SK-N-SH treated with all-trans-retinoic acid at 6 μM for 48 hours (cell line): ENCODE measurements at regions not wholly inside any gene's neighbourhood (a gene's known extent, or its start where the extent isn't known, plus 50 kb on each side); places are given as distances from the start of the nearest gene placed in this dataset.

Experiments
- ATAC-seq: fragments of 200-7000 bp; cut with Tn5 transposase; 3 replicates; pipeline ENCODE4 v1.9.1; 2020; ENCODE audit warnings: mild to moderate bottlenecking, moderate library complexity
- ARNTL ChIP-seq: fragments of 450-650 bp; formaldehyde crosslinking; IDR thresholded peaks from 2 replicates; pipeline ENCODE4 v1.5.0; 2020; ENCODE audit warnings: low read depth, mild to moderate bottlenecking, moderate library complexity, borderline replicate concordance
- BACH2 ChIP-seq: fragments of 250-450 bp; sonication (Bioruptor Pico); IDR thresholded peaks from 2 replicates; pipeline ENCODE4 v1.9.0; 2021; ENCODE audit warnings: mild to moderate bottlenecking, borderline replicate concordance
- CSDC2 ChIP-seq: fragments of 250-450 bp; sonication (Bioruptor Pico); IDR thresholded peaks from 2 replicates; pipeline ENCODE4 v1.5.0; 2020; ENCODE audit warnings: mild to moderate bottlenecking, moderate library complexity
- ESRRG ChIP-seq: fragments of 250-450 bp; sonication (Bioruptor Pico); IDR thresholded peaks from 2 replicates; pipeline ENCODE4 v1.6.1; 2021; ENCODE audit warnings: mild to moderate bottlenecking
- GLIS3 ChIP-seq: fragments of 250-450 bp; sonication (Bioruptor Pico); IDR thresholded peaks from 2 replicates; pipeline ENCODE4 v1.5.0; 2020; ENCODE audit warnings: mild to moderate bottlenecking, moderate library complexity
- ISL1 ChIP-seq: fragments of 250-450 bp; sonication (Bioruptor Pico); IDR thresholded peaks from 2 replicates; pipeline ENCODE4 v2.1.2; 2022; ENCODE audit warnings: mild to moderate bottlenecking, moderate library complexity
- OSR1 ChIP-seq: fragments of 250-450 bp; sonication (Bioruptor Pico); IDR thresholded peaks from 2 replicates; pipeline ENCODE4 v1.8.0; 2022; ENCODE audit warnings: moderate library complexity, mild to moderate bottlenecking, inconsistent platforms
- PPARA ChIP-seq: fragments of 250-450 bp; sonication (Bioruptor Pico); IDR thresholded peaks from 2 replicates; pipeline ENCODE4 v1.5.0; 2020; ENCODE audit warnings: mild to moderate bottlenecking, borderline replicate concordance
- RARB ChIP-seq: fragments of 250-450 bp; sonication (Bioruptor Pico); IDR thresholded peaks from 2 replicates; pipeline ENCODE4 v1.8.0; 2021; ENCODE audit warnings: mild to moderate bottlenecking, moderate library complexity
- SNAI2 ChIP-seq: fragments of 250-450 bp; sonication (Bioruptor Pico); IDR thresholded peaks from 2 replicates; pipeline ENCODE4 v1.5.0; 2020; ENCODE audit warnings: mild to moderate bottlenecking, moderate library complexity
- TCF4 ChIP-seq: fragments of 250-450 bp; sonication (Bioruptor Pico); IDR thresholded peaks from 2 replicates; pipeline ENCODE4 v1.8.0; 2021; ENCODE audit warnings: mild to moderate bottlenecking, moderate library complexity, borderline replicate concordance
- ZC3H10 ChIP-seq: fragments of 250-450 bp; sonication (Bioruptor Pico); IDR thresholded peaks from 2 replicates; pipeline ENCODE4 v1.5.1; 2021; ENCODE audit warnings: mild to moderate bottlenecking, moderate library complexity
- ZFP3 ChIP-seq: fragments of 250-450 bp; sonication (Bioruptor Pico); IDR thresholded peaks from 2 replicates; pipeline ENCODE4 v1.5.0; 2020; ENCODE audit warnings: mild to moderate bottlenecking, moderate library complexity
- ZFP30 ChIP-seq: fragments of 450-650 bp; formaldehyde crosslinking; IDR thresholded peaks from 2 replicates; pipeline ENCODE4 v1.5.0; 2022; ENCODE audit warnings: mild to moderate bottlenecking, moderate library complexity
- ZNF565 ChIP-seq: fragments of 450-650 bp; formaldehyde crosslinking; conservative IDR thresholded peaks from 2 replicates; pipeline ENCODE4 v1.5.0; 2020; ENCODE audit warnings: low read depth, mild to moderate bottlenecking, moderate library complexity
- ZNF70 ChIP-seq: fragments of 450-650 bp; formaldehyde crosslinking; IDR thresholded peaks from 2 replicates; pipeline ENCODE4 v1.5.0; 2020; ENCODE audit warnings: mild to moderate bottlenecking, moderate library complexity
- ZNF8 ChIP-seq: fragments of 450-650 bp; formaldehyde crosslinking; IDR thresholded peaks from 2 replicates; pipeline ENCODE4 v1.5.0; 2020; ENCODE audit warnings: mild to moderate bottlenecking, moderate library complexity
- TF ChIP-seq, protein P1 (sequence below): fragments of 250-450 bp; sonication (Bioruptor Pico); IDR thresholded peaks from 2 replicates; pipeline ENCODE4 v1.5.0; 2020; ENCODE audit warnings: mild to moderate bottlenecking, moderate library complexity
- TF ChIP-seq, protein P2 (sequence below): fragments of 250-450 bp; sonication (Bioruptor Pico); IDR thresholded peaks from 2 replicates; pipeline ENCODE4 v1.5.1; 2020; ENCODE audit warnings: low read depth, mild to moderate bottlenecking, moderate library complexity
- TF ChIP-seq, protein P3 (sequence below): fragments of 250-450 bp; sonication (Bioruptor Pico); IDR thresholded peaks from 2 replicates; pipeline ENCODE4 v1.8.0; 2020; ENCODE audit warnings: mild to moderate bottlenecking, moderate library complexity, borderline replicate concordance
- TF ChIP-seq, protein P4 (sequence below): fragments of 250-450 bp; sonication (Bioruptor Pico); IDR thresholded peaks from 2 replicates; pipeline ENCODE4 v1.8.0; 2021; ENCODE audit warnings: low read depth, mild to moderate bottlenecking, moderate library complexity, borderline replicate concordance

DNA sequence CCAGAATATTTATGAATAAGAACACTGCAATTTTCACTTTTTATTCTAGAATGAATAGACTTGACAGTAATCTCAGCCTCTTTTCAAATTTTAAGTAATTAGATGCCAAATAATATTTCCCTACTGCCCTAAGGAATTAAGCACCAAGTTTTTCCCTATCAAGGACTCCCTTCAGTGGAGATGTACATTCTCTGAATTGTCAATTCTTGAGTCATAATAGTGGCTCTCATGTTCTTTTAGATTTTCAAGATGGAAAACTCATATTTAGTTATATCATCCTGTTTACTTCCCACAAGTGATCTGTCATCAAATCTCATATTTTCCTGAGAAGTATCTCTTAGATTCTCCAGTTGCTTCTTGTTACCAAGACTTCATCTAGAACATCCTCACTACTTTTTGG, 1248.9 kb upstream of the CHAC2 start:
- no peak for ATAC-seq
- no peak for TF ChIP-seq OSR1
- no peak for TF ChIP-seq RARB (CRISPR knock-in tag)
- no peak for TF ChIP-seq CSDC2
- TF ChIP-seq ZC3H10: no peak
- TF ChIP-seq, protein P1, sequence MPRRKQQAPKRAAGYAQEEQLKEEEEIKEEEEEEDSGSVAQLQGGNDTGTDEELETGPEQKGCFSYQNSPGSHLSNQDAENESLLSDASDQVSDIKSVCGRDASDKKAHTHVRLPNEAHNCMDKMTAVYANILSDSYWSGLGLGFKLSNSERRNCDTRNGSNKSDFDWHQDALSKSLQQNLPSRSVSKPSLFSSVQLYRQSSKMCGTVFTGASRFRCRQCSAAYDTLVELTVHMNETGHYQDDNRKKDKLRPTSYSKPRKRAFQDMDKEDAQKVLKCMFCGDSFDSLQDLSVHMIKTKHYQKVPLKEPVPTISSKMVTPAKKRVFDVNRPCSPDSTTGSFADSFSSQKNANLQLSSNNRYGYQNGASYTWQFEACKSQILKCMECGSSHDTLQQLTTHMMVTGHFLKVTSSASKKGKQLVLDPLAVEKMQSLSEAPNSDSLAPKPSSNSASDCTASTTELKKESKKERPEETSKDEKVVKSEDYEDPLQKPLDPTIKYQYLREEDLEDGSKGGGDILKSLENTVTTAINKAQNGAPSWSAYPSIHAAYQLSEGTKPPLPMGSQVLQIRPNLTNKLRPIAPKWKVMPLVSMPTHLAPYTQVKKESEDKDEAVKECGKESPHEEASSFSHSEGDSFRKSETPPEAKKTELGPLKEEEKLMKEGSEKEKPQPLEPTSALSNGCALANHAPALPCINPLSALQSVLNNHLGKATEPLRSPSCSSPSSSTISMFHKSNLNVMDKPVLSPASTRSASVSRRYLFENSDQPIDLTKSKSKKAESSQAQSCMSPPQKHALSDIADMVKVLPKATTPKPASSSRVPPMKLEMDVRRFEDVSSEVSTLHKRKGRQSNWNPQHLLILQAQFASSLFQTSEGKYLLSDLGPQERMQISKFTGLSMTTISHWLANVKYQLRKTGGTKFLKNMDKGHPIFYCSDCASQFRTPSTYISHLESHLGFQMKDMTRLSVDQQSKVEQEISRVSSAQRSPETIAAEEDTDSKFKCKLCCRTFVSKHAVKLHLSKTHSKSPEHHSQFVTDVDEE: no peak
- TF ChIP-seq, protein P2, sequence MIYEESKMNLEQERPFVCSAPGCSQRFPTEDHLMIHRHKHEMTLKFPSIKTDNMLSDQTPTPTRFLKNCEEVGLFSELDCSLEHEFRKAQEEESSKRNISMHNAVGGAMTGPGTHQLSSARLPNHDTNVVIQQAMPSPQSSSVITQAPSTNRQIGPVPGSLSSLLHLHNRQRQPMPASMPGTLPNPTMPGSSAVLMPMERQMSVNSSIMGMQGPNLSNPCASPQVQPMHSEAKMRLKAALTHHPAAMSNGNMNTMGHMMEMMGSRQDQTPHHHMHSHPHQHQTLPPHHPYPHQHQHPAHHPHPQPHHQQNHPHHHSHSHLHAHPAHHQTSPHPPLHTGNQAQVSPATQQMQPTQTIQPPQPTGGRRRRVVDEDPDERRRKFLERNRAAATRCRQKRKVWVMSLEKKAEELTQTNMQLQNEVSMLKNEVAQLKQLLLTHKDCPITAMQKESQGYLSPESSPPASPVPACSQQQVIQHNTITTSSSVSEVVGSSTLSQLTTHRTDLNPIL (CRISPR knock-in tag): no peak

GRCh38 chr2:52512760-52513159, 1254.8 kb upstream of the CHAC2 start:
- TF ChIP-seq ZNF565 (no peak), CSDC2 (no peak), GLIS3 (CRISPR knock-in tag) (no peak), ZFP30 (CRISPR knock-in tag) (no peak), PPARA (CRISPR knock-in tag) (no peak), ZNF70 (CRISPR knock-in tag) (no peak), BACH2 (CRISPR knock-in tag) (no peak), TCF4 (CRISPR knock-in tag) (no peak), ARNTL (no peak), ISL1 (no peak), ESRRG (CRISPR knock-in tag) (no peak), ZNF8 (CRISPR knock-in tag) (no peak), SNAI2 (CRISPR knock-in tag) (no peak), ZFP3 (CRISPR knock-in tag) (no peak)
- TF ChIP-seq, protein P3, sequence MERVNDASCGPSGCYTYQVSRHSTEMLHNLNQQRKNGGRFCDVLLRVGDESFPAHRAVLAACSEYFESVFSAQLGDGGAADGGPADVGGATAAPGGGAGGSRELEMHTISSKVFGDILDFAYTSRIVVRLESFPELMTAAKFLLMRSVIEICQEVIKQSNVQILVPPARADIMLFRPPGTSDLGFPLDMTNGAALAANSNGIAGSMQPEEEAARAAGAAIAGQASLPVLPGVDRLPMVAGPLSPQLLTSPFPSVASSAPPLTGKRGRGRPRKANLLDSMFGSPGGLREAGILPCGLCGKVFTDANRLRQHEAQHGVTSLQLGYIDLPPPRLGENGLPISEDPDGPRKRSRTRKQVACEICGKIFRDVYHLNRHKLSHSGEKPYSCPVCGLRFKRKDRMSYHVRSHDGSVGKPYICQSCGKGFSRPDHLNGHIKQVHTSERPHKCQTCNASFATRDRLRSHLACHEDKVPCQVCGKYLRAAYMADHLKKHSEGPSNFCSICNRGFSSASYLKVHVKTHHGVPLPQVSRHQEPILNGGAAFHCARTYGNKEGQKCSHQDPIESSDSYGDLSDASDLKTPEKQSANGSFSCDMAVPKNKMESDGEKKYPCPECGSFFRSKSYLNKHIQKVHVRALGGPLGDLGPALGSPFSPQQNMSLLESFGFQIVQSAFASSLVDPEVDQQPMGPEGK (CRISPR knock-in tag): no peak
- TF ChIP-seq, protein P4, sequence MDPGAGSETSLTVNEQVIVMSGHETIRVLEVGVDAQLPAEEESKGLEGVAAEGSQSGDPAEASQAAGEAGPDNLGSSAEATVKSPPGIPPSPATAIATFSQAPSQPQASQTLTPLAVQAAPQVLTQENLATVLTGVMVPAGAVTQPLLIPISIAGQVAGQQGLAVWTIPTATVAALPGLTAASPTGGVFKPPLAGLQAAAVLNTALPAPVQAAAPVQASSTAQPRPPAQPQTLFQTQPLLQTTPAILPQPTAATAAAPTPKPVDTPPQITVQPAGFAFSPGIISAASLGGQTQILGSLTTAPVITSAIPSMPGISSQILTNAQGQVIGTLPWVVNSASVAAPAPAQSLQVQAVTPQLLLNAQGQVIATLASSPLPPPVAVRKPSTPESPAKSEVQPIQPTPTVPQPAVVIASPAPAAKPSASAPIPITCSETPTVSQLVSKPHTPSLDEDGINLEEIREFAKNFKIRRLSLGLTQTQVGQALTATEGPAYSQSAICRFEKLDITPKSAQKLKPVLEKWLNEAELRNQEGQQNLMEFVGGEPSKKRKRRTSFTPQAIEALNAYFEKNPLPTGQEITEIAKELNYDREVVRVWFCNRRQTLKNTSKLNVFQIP (CRISPR knock-in tag): no peak
- ATAC-seq: no peak

- no peak for ATAC-seq
- TF ChIP-seq SNAI2 (CRISPR knock-in tag) (no peak), ZFP30 (CRISPR knock-in tag) (no peak), ZNF70 (CRISPR knock-in tag) (no peak), ZNF8 (CRISPR knock-in tag) (no peak)
- TF ChIP-seq, protein P1: no peak
- TF ChIP-seq, protein P2 (CRISPR knock-in tag): no peak
These were observed 1257.2 kb upstream of the CHAC2 start for GRCh38 chr2:52510432-52510831.
